ENCODE measurements at regions not wholly inside any gene's neighbourhood (a gene's known extent, or its start where the extent isn't known, plus 50 kb on each side); places are given as distances from the start of the nearest gene placed in this dataset.

DNA sequence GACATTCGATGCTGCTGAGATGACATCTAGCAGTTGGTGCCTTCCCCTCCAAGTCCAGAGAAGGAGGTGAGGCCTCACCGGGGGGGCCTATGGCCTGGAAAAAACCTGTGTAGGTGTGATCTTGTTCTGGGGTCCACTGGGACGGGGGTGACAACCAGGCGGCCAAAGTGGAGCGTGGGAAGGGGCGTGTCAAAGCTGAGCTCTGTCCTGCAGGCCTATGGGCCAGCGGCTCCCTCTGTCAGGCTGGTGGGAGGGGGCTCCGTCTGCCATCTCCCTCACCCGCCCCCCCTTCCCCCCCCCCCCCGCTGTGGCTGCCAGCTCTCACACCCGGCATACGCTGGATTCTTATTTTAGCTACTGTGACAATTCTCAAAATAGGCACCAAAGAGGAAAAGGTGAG lies 56.7 kb upstream of the UQCRFS1 start:
- TF ChIP-seq, protein P1, sequence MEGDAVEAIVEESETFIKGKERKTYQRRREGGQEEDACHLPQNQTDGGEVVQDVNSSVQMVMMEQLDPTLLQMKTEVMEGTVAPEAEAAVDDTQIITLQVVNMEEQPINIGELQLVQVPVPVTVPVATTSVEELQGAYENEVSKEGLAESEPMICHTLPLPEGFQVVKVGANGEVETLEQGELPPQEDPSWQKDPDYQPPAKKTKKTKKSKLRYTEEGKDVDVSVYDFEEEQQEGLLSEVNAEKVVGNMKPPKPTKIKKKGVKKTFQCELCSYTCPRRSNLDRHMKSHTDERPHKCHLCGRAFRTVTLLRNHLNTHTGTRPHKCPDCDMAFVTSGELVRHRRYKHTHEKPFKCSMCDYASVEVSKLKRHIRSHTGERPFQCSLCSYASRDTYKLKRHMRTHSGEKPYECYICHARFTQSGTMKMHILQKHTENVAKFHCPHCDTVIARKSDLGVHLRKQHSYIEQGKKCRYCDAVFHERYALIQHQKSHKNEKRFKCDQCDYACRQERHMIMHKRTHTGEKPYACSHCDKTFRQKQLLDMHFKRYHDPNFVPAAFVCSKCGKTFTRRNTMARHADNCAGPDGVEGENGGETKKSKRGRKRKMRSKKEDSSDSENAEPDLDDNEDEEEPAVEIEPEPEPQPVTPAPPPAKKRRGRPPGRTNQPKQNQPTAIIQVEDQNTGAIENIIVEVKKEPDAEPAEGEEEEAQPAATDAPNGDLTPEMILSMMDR (IDR thresholded peaks at IDR 0.05): no peak
- H3K79me2 ChIP-seq (ENCODE audit: insufficient read depth, low read length): no peaks in the 10 kb centered on the region
- Mint-ChIP-seq H3K27me3 (ENCODE audit: low read depth in 3 of 3) (peaks cover 0 to 6% (median 3%) of the 10 kb centered on the region in 3 donors), H3K9me3 (peaks cover 0 to 7% (median 3%) of the 10 kb centered on the region in 7 donors), H3K27ac (no peak overlapping the region), H3K4me1 (no peaks in the 10 kb centered on the region), H3K4me3 (peak overlapping the region in 1 of 2 donors; percentile 32), H3K36me3 (no peaks in the 10 kb centered on the region)
- no peak overlapping the region for H3K9ac ChIP-seq (ENCODE audit: insufficient read depth, low read length, poor library complexity, severe bottlenecking)
- H4K20me1 ChIP-seq (ENCODE audit: insufficient read depth, low read length): no peaks in the 10 kb centered on the region
- DNase-seq: no peak
- no peak overlapping the region for H3K27ac ChIP-seq (ENCODE audit: low read depth in 1 of 2, low read length in 2 of 2)
- peaks cover 0 to 5% of the 10 kb centered on the region in 2 donors for H3K9me3 ChIP-seq (replicated peaks in 1 of 2; ENCODE audit: control insufficient read depth in 1 of 2, insufficient read depth in 1 of 2, low read length in 2 of 2)
- WGBS (ENCODE audit: insufficient coverage): 60% methylated on average over 3 of the region's 12 CpGs
- H2AFZ ChIP-seq (ENCODE audit: insufficient read depth, low read depth, low read length, poor library complexity, severe bottlenecking): no peak overlapping the region
- no peaks in the 10 kb centered on the region for H3K36me3 ChIP-seq (replicated peaks in 1 of 2; ENCODE audit: control insufficient read depth in 1 of 2, insufficient read depth in 2 of 2, low read length in 2 of 2)
- H3K4me3 ChIP-seq (replicated peaks in 1 of 3; ENCODE audit: low read depth in 2 of 3, low read length in 3 of 3): no peak overlapping the region
- H3K4me2 ChIP-seq (replicated peaks; ENCODE audit: extremely low read depth, low read length, poor library complexity, severe bottlenecking): no peak overlapping the region
- no peaks in the 10 kb centered on the region for H3K27me3 ChIP-seq (ENCODE audit: control insufficient read depth in 2 of 2, insufficient read depth in 2 of 2, low read length in 2 of 2)
- intact Hi-C loops (cut with micrococcal nuclease): no loop called here
- H3K4me1 ChIP-seq (ENCODE audit: control insufficient read depth in 1 of 2, insufficient read depth in 2 of 2, low read length in 2 of 2): no peaks in the 10 kb centered on the region

DNA sequence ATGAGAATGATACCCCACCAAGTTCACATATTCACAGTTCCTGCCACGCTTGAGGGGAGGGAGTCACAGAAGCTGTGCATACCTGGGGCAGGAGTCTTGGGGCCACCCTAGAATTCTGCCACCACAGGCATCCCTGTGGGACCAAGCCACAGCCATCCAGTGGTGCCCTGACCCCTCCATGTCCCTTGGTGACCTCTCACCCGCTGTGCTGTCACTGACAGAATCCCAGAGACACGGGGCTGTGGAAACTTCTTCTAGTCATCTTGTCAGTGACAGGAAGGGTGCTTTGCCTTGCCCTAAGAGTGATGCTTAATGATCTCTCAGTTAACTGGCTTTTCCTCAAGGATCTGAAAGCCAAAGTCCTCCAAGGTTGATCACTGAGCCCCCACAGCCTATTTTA lies 58.4 kb upstream of the UQCRFS1 start:
- Mint-ChIP-seq H3K4me1 (no peaks in the 10 kb centered on the region), H3K27me3 (ENCODE audit: low read depth in 3 of 3) (peaks cover 0 to 6% (median 3%) of the 10 kb centered on the region in 3 donors), H3K9me3 (peaks cover 0 to 9% (median 3%) of the 10 kb centered on the region in 7 donors), H3K36me3 (no peaks in the 10 kb centered on the region), H3K4me3 (no peak overlapping the region), H3K27ac (no peak overlapping the region)
- Histone ChIP-seq H2AFZ (ENCODE audit: insufficient read depth, low read depth, low read length, poor library complexity, severe bottlenecking) (no peak overlapping the region), H3K4me3 (replicated peaks in 1 of 3; ENCODE audit: low read depth in 2 of 3, low read length in 3 of 3) (no peak overlapping the region), H3K9ac (ENCODE audit: insufficient read depth, low read length, poor library complexity, severe bottlenecking) (no peak overlapping the region), H3K36me3 (replicated peaks in 1 of 2; ENCODE audit: control insufficient read depth in 1 of 2, insufficient read depth in 2 of 2, low read length in 2 of 2) (no peaks in the 10 kb centered on the region), H4K20me1 (ENCODE audit: insufficient read depth, low read length) (no peaks in the 10 kb centered on the region), H3K27ac (ENCODE audit: low read depth in 1 of 2, low read length in 2 of 2) (no peak overlapping the region), H3K4me2 (replicated peaks; ENCODE audit: extremely low read depth, low read length, poor library complexity, severe bottlenecking) (no peak overlapping the region), H3K79me2 (ENCODE audit: insufficient read depth, low read length) (no peaks in the 10 kb centered on the region), H3K27me3 (ENCODE audit: control insufficient read depth in 2 of 2, insufficient read depth in 2 of 2, low read length in 2 of 2) (no peaks in the 10 kb centered on the region), H3K9me3 (replicated peaks in 1 of 2; ENCODE audit: control insufficient read depth in 1 of 2, insufficient read depth in 1 of 2, low read length in 2 of 2) (peaks cover 0 to 5% of the 10 kb centered on the region in 2 donors), H3K4me1 (ENCODE audit: control insufficient read depth in 1 of 2, insufficient read depth in 2 of 2, low read length in 2 of 2) (no peaks in the 10 kb centered on the region)
- intact Hi-C loops (cut with micrococcal nuclease): no loop called here
- no peak for DNase-seq
- TF ChIP-seq, protein P1 (IDR thresholded peaks at IDR 0.05): no peak
- 83% methylated on average over 1 of the region's 3 CpGs for WGBS (ENCODE audit: insufficient coverage)

All from CD14-positive monocyte (primary cell).